Epithelial cell of esophagus (primary cell): ENCODE measurements at regions not wholly inside any gene's neighbourhood (a gene's known extent, or its start where the extent isn't known, plus 50 kb on each side); places are given as distances from the start of the nearest gene placed in this dataset.

Experiments used
- DNase-seq: peaks from one replicate; pipeline ENCODE4 v3.0.0; 2010; ENCODE audit warnings: low read depth
- H3K4me3 ChIP-seq: 2 replicates; pipeline ENCODE4 v1.5.1; 2011; ENCODE audit warnings: mild to moderate bottlenecking, low read length, control low read depth
- TF ChIP-seq, protein P1 (sequence below): IDR thresholded peaks from 2 replicates; pipeline ENCODE4 v1.5.1; 2011; ENCODE audit warnings: low read depth, mild to moderate bottlenecking, low read length, control low read depth, inconsistent platforms; ENCODE audit not compliant: insufficient read depth; ENCODE audit errors: missing control alignments

DNA sequence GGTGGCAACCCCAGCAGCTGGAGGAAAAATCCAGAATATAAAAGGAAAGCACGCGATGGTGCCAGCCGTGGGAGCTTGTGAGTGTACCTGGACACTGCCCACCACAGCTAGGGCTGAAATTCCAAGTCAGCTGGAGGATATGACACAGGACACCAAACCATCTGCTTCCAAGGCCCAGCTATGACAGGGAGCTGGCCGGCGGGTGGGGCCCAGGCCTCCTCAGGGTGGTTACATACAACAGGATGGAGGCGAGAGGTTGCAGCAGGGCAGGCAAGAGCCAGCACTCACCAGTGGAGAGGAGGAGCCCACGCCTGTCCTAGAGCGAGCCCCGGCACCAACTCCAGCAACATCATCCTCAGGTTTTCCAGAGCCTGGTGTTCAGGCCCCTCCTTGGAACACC is 163.2 kb upstream of the RPL38 start:
- TF ChIP-seq, protein P1, sequence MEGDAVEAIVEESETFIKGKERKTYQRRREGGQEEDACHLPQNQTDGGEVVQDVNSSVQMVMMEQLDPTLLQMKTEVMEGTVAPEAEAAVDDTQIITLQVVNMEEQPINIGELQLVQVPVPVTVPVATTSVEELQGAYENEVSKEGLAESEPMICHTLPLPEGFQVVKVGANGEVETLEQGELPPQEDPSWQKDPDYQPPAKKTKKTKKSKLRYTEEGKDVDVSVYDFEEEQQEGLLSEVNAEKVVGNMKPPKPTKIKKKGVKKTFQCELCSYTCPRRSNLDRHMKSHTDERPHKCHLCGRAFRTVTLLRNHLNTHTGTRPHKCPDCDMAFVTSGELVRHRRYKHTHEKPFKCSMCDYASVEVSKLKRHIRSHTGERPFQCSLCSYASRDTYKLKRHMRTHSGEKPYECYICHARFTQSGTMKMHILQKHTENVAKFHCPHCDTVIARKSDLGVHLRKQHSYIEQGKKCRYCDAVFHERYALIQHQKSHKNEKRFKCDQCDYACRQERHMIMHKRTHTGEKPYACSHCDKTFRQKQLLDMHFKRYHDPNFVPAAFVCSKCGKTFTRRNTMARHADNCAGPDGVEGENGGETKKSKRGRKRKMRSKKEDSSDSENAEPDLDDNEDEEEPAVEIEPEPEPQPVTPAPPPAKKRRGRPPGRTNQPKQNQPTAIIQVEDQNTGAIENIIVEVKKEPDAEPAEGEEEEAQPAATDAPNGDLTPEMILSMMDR = no peak
- no peak overlapping the region for H3K4me3 ChIP-seq
- DNase-seq = no peak

DNA sequence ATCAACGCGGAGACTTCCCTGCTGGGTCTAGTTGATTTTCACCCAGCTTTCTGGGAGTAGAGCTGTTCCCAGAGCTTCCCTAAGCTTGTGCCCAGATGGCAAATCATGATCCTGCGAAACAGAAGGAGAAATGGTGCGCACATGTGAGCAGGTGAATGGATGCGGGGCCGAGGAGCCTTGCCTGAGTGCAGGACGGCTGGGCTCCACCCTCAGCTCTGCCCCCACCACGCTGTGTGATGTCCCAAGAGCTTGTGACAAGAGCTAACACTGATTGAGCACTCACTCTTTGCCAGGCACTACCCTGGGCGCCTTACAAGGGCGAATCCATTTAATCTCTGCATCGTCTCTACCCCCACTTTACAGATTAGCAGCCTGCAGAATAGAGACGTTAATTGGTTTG is 162.7 kb upstream of the RPL38 start:
- TF ChIP-seq, protein P1 = no peak
- DNase-seq = no peak
- H3K4me3 ChIP-seq = no peak overlapping the region

GRCh38 chr17:74041869-74042640 is 161.4 kb upstream of the RPL38 start:
- TF ChIP-seq, protein P1 = no peak

DNA sequence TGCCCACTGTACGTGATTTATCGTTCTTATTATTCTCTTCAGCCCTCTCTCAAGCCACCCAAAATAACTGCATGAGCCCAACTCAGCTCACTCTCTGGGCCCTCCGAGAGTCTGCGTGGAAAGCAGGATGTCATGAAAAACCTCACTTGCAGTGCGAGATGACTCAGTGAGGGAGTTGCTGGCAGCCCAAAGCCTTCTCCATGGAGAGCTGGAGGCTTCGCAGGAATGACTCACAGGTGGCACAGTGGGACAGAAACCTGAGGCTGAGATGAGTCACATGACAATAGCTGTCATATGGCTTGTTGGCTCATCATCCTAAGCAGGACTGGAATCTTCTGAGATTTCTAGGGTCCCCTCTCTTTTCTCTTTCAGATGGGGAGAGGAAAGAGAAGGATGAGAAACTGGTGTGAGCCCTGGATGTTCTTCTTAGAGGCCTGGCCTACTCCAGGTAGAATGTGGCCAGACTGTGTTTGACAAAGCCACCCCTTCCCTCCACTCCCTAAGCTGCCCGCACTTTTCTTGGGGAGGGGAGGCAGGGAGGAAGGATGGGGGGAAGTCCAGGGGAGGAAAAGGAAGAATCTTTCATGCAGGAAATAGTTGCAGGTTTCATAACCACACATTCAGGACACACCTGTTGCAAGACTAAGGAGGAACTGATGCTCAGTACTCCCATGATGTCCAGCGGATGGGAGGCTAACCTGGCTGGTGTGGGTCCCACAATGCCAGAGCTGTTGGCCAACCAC is 160.6 kb upstream of the RPL38 start:
- TF ChIP-seq, protein P1 = no peak
- peak; percentile 46 for DNase-seq
- no peak overlapping the region for H3K4me3 ChIP-seq

More at GRCh38 chr17:74041869-74042640, 161.4 kb upstream of the RPL38 start:
- H3K4me3 ChIP-seq = no peak overlapping the region
- no peak for DNase-seq

DNA sequence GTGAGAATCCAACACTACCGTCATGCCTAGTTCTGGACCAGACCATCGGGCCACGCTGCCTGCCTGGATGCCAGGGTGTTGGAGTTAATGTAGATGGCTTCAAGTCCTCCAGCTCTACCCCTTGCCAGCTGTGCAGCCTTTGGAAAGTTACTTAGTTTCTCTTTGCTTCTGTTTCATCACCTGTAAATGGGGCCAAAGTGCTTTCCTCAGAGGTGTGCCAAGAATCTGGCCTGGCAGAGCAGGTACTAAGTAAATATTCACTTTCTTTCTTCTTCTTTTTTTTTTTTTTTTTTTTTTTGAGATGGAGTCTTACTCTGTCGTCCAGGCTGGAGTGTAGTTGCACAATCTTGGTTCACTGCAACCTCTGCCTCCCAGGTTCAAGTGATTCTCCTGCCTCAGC is 159.5 kb upstream of the RPL38 start:
- TF ChIP-seq, protein P1 = no peak
- no peak for DNase-seq
- no peak overlapping the region for H3K4me3 ChIP-seq

DNA sequence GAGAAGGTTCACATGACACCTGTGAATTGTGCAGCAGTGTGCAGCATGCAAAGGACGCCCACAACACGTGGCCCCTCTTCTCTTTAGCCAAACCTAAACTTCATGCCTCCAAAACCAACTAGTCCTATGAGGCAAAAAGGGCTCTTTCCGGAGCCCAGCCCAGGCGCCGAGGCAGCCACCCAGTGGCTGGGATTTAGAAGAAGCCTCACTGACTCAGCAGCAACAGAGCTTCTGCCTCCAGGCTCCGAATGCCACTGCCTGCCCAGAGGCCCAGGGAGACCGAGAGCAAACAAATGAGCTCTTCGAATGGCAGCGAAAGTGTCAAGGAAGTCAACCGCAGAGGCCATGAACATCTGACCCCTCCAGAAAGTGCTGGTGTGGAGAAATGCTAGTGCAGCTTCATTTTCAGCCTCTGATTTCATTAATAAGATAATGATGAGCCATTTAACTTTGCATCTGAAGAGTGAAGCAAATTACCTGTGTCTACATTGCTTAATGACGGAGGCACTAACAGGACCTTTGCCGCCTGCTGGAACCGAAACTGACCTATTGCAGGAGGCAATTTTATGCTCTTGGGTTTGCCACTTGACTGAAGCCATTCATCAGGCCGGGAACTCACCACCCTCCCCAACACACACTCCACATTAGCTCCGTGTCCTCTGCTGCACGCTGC is 157.7 kb upstream of the RPL38 start:
- no peak for DNase-seq
- no peak overlapping the region for H3K4me3 ChIP-seq
- TF ChIP-seq, protein P1 = no peak
